HG03066 (cell line): ENCODE measurements at regions not wholly inside any gene's neighbourhood (a gene's known extent, or its start where the extent isn't known, plus 50 kb on each side); places are given as distances from the start of the nearest gene placed in this dataset.
"Not testable (repeated sequence)": the region's sequence is repeated elsewhere in the genome, so short reads cannot be mapped to it uniquely, and the experiment has no call there.

Source experiments
- ATAC-seq: cut with Tn5 transposase; IDR thresholded peaks from one replicate; pipeline ENCODE4 v1.9.1; 2021; ENCODE audit warnings: low read depth; ENCODE audit not compliant: unreplicated experiment

DNA sequence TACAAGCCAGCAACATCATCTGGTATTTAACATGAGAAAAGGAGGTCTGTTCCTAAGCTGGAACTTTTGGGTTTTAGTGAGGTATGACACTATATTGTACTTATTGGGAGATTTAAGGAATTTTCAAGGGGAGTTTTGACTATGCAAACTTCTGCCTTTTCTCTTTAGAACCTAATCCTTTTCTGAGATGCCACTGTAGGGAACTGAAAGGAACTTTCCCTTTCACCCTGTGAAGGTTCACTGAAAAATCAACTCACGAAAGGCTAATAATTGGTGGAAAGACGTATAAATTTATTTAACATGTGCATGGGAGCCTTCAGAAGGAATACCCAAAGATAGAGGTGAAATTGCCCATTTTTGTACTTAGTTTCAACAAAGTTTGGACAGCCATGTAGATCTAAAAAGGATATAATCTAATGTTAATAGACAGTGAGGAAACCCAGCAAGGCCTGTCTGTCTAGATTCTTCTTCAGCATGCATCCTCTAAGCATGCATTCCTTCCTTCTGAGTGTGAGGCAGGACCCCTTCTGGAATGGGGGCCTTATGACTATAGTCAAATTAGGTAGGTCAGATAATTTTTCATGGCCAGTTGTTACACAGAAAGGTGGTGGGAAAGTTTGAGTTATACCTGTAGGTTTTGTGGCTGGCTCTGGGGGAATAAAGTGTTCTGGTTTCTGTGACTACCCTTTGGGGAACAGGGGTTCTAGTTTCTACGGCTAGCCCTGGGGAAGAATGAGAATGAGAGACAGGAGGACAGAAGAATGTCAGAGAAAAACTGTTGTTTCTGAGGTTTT lies 200.3 kb downstream of the C9orf152 start:
- peak; percentile 81 for ATAC-seq

DNA sequence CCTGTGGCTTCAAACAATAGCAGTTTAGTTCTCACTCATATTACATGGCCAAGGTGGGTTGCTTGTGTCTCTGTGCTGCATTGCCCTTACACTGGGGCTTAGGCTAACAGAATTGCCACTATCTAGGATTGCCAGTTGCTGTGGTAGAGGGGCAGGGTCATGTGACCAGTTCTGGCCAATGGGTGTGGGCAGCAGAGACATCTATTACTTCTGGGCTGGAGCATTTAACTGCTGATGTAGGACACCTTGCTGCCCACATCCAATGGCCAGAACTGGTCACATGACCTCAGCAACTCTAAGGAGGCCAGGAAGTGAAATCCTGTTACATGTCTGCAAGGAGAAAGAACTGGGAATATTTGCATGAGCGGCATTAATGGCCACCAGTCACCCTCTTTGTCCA lies 199.3 kb downstream of the C9orf152 start:
- ATAC-seq = no peak

DNA sequence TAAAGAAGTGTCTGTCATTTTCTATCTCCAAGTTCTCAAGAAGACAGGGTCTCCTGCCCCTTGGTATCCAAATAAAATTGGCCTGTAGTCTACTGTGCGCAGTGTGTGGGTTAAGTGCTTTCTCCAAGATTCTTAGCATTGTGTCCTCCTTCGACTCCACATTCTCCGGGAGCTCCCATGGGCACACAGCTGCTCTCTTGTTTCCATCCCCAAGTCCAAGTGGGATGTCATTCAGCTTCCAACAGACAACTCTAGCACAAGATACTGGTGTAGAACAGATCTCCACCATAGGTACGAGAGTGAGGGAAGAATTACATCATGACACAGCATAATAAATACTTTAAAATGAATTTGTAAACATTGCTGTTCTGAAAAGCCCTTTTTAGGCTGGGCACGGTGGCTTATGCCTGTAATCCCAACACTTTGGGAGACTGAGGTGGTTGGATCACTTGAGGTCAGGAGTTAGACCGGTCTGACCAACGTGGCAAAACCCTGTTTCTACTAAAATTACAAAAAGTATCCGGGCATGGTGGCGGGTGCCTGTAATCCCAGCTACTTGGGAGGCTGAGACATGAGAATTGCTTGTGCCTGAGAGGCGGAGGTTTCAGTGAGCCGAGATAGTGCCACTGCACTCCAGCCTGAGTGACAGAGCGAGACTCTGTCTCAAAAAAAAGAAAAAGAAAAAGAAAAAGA lies 196.2 kb downstream of the C9orf152 start:
- ATAC-seq = no peak

DNA sequence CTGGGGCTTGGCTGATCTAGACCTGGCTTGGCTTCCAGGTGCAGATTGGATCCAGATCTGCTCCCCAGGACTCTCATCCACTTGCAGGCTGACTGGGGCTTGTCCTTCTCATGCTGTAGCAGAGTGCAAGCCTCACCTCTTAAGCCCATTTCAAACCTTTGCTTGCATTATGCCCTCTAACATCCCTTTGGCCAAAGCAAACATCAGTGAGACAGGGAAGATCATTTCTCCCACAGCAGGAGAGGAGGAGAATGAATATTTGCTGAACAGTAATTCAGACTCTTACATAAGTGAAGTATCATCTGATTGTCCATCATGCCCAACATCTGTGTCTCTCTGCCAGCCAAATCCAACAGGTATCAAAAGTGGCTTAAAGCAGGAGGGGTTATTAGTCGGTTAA lies 194.9 kb downstream of the C9orf152 start:
- no peak for ATAC-seq

DNA sequence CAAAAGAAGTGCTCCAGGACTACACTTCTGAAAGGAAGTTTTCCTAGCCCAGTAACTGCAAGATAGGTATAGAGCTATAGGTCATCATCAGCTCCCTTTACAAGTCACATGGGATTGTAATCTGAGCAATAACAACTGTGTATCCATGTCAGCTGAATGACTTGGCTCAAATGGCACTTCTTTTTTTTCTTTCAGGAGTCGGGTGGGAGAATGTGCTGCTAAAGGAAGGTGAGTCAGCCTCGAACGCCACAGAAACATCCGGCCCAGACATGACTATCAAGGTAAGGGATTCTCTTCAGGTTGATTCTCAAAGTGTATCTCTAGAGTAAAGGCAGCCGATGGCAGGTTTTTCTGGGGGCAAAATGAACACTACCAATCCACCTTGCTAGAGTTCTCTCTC lies 192.2 kb downstream of the C9orf152 start:
- no peak for ATAC-seq

DNA sequence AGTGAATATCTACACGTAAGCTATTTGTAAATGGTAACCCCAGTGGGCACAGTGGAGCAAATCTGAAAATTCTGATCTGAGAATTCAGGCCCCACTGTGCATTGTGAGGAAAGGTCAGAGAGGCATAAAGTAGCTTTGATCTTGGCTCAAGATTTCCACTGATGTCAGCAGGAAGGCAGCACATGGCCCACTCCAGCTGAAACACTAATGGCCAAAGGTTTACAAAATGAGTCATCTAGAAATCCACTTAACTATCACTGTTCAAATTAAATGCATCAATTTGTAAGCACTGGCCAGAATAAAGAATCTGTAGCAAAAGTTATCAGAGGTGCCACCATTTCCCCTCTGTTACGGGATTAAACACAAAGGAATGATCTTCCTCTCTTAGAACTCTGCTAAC lies 191.6 kb downstream of the C9orf152 start:
- ATAC-seq = no peak

DNA sequence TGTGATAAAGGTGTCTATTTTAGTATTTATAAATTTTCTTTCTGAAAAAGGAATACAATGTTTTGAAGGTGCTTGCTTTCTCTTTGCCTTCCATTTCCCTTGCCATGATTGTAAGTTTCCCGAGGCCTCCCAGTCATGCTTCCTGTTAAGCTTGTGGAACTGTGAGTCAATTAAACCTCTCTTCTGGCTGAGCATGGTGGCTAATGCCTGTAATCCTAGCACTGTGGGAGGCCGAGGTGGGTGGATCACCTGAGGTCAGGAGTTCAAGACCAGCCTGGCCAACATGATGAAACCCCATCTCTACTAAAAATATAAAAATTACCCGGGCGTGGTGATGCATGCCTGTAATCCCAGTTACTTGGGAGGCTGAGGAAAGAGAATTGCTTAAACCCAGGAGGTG lies 187.7 kb downstream of the C9orf152 start:
- ATAC-seq = not testable (repeated sequence)

DNA sequence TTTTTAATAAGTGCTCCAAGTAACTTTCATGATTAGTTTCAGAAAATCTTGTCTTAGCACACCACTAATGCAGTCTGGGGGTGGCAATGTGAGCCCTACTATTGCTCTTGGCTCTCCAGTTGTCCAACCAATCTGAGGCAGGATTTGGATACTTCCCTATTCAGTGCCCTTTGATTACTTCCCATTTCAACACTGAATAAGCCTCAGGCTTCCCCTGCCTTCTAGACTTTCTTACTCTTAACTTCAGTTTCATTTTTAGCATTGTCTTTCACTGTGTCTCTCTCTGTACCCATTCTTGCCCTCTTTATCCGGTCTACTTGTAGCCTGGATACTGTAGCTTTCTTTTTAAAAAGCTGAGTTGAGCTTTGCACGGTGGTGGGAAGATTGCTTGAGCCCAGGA lies 186.1 kb downstream of the C9orf152 start:
- ATAC-seq = peak; percentile 88

DNA sequence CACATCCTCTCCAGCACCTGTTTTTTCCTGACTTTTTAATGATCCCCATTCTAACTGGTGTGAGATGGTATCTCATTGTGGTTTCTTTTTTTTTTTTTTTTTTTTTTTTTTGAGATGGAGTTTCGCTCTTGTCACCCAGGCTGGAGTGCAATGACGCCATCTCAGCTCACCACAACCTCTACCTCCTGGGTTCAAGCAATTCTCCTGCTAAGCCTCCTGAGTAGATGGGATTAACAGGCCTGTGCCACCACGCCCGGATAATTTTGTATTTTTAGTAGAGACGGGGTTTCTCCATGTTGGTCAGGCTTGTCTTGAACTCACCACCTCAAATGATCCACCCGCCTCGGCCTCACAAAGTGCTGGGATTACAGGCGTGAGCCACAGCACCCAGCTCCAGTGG lies 184.7 kb downstream of the C9orf152 start:
- ATAC-seq = not testable (repeated sequence)

DNA sequence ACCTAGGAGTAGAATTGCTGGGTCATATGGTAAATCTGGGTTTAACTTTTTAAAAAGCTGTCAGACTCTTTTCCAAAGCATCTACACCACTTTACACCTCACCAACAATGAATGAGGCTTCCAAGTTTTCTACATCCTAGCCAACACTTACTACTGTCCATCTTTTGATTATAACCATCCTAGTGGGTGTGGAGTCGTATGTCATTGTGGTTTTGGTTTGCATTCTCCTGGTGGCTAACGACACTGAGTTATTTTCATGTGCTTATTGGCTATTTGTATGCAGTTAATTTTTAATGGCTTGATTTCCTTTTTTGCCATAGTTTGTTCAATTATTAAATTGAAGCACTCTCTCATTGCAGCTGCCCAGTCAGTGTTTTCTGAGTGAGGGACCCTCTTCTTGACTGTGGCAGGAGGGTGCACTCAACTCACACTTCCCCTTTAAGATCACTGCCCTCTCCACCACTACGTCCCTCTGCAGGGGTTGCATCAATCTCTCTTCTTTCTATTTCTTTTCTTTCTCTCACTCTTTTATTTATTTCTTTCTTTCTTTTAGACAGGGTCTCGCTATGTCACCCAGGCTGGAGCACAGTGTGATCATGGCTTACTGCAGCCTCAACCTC lies 182.3 kb downstream of the C9orf152 start:
- no peak for ATAC-seq

DNA sequence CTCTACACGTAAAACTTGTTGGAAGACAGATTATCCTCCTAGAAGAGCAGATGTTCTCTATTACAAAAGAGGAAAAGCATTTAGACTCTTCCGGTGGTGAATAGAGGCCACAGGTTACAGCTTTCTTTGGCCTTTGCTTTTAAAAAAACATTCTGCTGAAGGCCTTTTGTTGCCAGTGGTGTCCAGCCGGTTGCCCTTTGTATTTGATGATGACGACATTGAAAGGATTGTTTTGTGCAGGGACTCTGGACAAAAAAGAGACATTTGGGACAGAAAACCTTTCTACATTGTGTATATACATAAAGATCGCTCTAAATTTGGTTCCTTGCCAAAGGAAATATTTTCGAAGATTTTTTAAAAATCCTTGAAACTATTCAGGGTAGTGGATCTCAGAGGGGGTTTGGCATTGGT lies 180.3 kb downstream of the C9orf152 start:
- ATAC-seq = no peak

DNA sequence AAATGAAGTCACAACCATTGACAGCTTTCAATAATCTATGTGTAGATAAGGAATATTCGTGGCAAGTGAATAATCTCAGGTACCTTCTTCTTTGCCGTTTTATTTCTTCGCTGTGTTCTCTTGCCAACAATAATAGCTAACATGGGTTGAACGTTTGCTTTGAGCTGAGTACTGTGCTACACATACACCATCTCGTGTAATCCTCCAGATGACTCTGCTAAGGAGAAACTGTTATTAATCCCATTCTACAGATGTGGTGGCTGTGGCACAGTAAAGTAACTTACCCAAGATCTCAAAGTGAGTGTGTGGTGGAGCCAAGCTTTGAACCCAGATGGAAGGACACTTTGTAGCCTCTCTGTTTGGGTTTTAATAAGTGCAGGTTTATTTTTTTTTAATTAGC lies 179.7 kb downstream of the C9orf152 start:
- ATAC-seq = no peak

DNA sequence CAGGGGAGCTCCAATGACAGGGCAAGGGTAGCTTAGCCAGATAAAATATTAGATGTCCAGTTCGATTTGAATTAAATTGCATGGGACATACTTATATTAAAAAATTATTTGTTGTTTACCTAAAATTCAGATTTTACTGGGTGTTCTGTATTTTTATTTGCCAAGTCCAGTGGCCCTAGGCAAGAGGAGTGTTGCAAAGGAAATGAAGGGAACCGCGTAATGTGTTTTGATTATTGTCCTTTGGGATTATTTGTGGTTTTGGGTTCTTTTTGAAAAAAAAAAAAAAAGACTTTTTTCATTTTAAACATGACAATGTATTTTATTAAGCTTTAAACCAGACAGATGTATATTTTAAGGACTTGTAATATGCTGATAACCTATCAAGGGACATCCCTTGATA lies 179.3 kb downstream of the C9orf152 start:
- no peak for ATAC-seq

DNA sequence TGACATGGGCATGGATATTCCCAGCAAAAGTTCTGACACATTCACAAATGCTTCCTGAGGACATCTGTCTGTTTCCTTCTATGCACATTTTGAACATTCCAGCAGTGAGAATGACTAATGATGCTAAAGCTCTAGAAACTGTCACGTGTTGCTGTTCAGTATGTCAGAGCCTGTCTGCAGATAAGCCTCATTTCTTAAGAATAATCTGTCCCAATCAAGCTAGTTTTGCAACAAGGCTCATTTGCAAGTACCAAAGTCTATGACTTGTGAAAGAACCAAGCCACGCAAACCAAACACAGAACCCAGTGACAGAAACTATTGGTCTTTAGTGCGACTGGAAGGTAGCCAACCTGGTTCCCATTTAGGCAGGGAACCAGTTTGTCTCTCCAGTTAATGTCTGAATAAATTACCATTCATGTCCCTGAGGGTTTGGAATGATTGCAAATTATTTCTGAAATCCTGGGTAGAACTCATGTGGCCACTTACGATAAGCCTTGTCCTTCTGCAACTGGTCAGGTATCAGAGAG lies 178.5 kb downstream of the C9orf152 start:
- ATAC-seq = no peak

DNA sequence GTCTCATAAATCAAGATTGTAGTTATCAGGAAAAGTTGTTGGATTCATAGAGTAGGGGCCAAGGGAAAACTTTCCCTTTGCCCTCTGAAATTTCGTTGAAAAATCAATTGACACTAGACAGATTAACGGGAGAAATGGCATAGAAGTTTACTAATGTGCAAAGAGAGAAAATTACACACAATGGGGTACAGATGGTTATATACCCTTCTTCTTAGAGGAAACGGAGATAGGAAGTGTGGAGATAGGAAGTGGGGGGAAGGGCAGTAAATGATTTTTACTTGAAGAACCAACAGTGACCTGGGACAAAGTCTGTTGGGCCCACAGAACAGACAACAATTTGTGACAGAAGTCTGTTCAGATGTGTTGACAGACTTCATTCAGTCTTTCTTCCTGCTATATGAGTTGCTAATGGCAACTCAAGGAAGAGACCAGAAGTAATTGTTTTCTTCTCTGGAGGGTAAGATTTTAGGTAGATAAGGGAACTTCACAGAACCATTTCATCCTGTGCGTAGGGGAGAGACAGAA lies 177.9 kb downstream of the C9orf152 start:
- ATAC-seq = no peak

DNA sequence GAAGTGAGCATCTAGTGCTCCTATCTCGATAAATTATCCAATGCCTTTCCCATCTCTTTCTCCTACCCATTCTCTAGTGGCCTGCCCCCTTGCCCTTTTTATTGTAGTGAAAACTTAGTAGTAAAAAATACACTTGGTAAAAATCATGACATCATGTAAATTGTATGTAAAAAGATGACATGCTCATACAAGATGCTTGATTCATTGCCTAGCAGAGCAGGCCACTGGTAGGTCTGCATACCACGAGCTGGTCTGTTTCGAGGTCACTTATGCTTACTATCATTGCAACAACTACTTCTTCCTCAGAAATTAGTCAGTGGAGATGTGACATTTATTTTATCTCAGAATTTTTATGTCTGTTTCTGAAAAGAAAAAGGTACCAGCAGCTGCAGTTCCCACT lies 177.3 kb downstream of the C9orf152 start:
- ATAC-seq = no peak

DNA sequence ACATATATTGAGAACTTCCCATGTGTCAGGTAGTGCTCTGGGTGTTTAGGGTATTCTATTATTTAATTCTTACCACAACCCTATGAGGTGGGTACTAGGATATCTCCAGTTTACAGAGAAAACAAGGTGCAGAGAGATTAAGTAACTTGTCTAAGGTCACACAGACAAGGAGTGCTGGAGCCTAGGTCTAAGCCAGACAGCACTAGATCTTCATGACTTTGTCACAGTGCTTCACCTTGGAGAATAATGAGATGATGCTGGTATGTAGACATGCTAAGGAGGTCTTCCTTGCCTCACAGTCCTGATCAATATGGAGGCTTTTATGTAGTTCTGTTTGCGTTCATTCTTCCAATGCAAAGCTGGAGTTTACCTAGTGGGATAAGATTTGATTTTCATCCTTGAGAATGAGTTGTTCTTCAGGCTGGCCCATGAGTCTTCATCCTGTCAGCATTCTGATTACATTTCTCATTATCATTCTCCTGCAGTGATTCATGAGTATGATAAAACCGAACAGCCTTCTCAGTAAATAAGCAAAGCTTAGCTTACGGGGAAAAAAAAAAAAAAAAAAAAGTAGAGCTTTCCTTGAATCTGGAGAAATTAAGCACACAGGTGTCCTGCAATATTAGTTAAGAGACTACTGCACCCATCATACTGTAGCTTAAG lies 176.3 kb downstream of the C9orf152 start:
- ATAC-seq = no peak

DNA sequence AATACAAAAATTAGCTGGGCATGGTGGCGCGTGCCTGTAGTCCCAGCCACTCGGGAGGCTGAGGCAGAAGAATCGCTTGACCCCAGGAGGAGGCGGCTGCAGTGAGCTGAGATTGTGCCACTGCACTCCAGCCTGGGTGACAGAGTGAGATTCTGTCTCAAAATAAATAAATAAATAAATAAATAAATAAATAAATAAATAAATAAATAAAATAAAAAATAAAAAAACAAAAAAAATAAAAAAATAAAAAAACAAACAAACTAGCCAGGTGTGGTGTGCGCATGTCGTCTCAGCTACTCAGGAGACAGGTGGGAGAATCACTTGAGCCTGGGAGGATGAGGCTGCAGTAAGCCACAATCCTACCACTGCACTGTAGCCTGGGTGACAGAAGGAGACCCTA lies 175.4 kb downstream of the C9orf152 start:
- not testable (repeated sequence) for ATAC-seq

DNA sequence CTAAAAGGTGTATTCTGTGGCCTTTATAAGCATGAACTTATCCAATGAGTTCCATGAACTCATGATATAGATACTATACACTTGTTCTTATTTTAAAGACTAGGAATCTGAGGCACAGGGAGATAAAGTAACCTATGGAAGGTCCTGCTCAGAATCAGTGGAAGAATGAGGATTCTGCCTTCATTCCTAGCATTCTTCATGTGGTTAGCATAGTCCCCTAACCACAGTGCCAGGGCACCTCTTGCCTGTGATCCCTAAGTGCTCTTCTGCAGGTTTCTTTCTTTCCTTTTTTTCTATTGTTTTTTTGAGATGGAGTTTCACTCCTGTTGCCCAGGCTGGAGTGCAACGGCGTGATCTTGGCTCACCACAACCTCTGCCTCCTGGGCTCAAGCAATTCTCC lies 174.1 kb downstream of the C9orf152 start:
- no peak for ATAC-seq

DNA sequence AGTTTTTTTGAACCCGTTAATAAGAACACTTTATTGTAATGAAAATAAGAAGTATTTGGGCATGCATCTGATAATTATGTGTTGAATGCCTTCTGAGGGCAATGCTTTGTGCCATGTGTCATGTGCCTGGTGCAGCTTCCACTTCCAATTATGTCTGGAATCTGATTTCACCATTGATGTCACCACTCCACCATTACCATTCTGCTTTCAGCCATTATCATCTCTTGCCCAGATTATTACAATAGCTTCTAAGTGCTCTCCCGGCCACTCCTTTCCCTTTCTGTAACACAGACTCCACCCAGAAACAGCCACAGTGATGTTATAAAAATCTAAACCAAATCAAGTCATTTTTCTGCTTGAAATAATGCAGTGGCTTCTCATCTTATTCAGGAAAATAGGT lies 171.7 kb downstream of the C9orf152 start:
- no peak for ATAC-seq

DNA sequence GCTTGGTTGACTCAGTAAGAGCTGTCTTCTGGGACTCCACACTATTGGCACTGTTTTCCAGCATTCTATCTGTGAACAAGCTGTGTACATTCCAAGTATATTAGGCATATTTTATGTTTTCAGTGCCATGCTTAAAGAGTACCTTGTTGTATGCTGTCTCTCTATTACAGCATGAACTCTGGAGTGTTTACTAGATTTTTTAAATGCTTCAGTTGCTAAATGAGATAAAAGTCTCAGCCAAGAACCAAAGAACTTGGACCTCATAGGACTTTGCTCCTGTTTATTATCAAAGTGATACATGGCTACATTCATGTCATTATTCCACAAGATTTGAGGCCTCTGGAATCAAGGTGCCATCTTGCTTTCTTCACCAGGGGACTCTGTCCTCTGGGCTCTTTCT lies 167.2 kb downstream of the C9orf152 start:
- ATAC-seq = no peak
